ENCODE measurements at regions not wholly inside any gene's neighbourhood (a gene's known extent, or its start where the extent isn't known, plus 50 kb on each side); places are given as distances from the start of the nearest gene placed in this dataset.
"Not testable (repeated sequence)": the region's sequence is repeated elsewhere in the genome, so short reads cannot be mapped to it uniquely, and the experiment has no call there.

DNA sequence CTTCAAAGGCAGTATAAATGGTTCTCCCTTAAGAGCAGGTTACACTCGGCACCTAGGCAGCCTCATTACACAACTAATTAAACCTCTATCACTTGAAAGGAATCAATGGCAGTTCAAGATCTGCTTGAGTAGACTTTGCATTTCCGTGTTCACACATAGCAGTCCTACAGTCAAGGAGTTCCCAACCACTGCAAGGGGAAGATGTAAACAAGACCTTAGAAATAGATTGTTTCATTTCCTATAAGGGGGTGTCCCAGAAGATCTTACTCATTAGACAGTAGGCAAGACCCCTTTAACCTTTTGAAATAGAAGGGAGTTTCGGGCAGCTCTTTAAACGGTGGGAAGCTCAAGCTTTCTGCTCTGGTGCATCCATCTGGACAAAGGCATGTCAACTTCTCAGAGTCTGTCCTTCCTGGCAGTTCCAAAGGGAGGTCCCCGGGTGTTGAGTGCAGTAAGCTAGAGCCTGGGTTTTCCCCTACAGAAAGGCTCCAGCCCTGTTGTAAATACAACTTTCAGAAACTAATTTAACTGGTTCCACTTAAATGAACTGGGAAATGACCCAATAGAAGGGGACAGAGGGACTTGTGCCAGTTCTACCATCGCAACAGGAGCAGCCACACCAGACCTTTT is 150.8 kb downstream of the RBMX2 start:
- DNase-seq (ENCODE audit: low read depth): no peak

DNA sequence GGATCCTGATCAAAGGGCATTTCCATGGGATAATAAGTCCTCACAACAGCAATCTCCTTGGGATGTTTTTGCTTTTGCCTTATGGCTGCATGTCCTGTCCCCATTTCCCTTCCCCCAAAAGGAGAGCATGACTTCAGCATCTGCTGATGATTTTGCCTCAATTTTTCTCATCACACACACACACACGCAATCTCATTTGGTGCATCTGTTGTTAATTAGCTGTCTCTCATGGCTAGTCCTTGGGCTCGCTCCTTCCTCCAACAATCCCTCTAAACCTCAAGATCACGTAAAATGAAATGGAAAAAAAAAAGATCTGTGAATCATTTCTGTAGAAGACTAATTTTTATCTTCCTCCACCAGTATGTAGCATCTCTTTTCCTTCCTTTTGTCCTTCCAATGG is 153.6 kb downstream of the RBMX2 start:
- DNase-seq (ENCODE audit: low read depth): peak; percentile 71

- DNase-seq (ENCODE audit: low read depth): no peak
Measured at GRCh38 chrX:130555757-130556156, 154.0 kb downstream of the RBMX2 start.

- no peak for DNase-seq (ENCODE audit: low read depth)
Measured at GRCh38 chrX:130556951-130557350, 155.2 kb downstream of the RBMX2 start.

GRCh38 chrX:130560544-130560943 is 158.8 kb downstream of the RBMX2 start:
- no peak for DNase-seq (ENCODE audit: low read depth)

DNA sequence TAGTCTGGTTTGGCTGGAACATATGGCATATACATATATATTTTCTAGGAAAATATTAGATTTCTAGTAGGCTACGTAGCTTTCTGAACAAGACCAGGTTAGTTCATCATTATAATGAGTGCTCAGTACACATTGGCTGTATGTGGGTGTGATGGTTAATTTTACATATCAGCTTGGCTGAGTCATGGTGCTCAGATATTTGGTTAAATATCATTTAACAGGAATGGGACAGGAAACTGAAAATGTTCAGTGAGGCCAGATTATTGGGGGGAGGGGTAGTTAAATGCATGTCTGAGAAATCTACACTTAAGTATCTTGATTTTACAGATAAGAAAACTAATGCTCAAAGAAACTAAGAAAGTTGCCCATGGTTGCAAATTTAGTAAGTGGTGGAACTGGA is 160.1 kb downstream of the RBMX2 start:
- no peak for DNase-seq (ENCODE audit: low read depth)

DNA sequence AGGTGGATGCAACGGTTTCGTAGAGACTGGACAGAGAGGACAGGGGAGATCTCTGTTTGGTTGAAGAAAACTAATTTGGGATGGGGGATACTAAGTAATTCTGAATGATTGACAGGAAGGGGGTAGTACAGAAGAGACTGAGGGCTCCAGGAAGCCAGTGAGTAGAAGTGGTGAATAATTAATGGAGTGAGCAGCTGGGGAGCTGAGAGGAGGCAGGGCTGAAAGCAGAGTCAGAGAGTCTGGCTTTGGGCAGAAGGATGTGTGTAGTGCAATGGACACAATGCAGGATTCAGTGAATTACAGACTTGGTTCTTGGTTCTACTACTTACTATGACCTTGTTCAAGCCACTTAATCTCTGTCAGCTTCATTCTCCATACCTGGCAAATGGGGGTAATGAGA is 161.7 kb downstream of the RBMX2 start:
- no peak for DNase-seq (ENCODE audit: low read depth)

GRCh38 chrX:130566028-130566683 is 164.4 kb downstream of the RBMX2 start:
- DNase-seq (ENCODE audit: low read depth): no peak

DNA sequence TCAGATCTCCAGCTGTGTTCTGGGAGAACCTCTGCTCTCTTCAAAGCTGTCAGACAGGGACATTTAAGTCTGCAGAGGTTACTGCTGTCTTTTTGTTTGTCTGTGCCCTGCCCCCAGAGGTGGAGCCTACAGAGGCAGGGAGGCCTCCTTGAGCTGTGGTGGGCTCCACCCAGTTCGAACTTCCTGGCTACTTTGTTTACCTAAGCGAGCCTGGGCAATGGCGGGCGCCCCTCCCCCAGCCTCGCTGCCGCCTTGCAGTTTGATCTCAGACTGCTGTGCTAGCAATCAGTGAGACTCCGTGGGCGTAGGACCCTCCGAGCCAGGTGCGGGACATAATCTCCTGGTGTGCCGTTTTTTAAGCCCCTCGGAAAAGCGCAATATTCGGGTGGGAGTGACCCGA is 171.2 kb downstream of the RBMX2 start:
- DNase-seq (ENCODE audit: low read depth): not testable (repeated sequence)

Data from fibroblast of gingiva (primary cell).